Head of caudate nucleus (tissue), 42 donors: ENCODE measurements at regions not wholly inside any gene's neighbourhood (a gene's known extent, or its start where the extent isn't known, plus 50 kb on each side); places are given as distances from the start of the nearest gene placed in this dataset.

Source experiments
- DNase-seq, 42 donors: peaks; one replicate each; pipeline versions ENCODE4 v3.0.0 to v3.0.0-alpha.2; 2020 to 2021; ENCODE audit warnings: mixed read lengths in 7 of 42
- intact Hi-C: fragments of 100-400 bp; cut with DNase I; formaldehyde crosslinking; loops from one replicate; pipeline ENCODE4 v1.15.0; 2022

DNA sequence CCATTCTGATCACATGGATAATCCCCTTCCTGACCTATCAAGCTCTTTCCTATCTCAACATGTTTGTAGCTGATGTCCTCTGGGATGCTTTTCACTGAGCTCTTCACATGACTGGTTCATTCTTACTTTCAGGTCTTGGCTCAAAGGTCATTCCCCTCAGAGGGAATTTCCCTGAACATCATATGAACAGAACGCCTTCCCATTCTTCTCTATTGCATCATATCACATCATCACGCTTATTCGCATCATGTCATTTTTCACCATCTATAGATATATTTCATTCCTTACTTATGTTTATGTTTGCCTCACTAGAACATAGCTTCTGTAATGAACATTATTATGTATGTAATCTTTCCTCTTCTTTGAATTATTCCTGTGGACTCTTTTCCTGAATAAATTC lies 178.9 kb upstream of the APCDD1 start:
- intact Hi-C loops, result no loop called here
- no peak for DNase-seq

DNA sequence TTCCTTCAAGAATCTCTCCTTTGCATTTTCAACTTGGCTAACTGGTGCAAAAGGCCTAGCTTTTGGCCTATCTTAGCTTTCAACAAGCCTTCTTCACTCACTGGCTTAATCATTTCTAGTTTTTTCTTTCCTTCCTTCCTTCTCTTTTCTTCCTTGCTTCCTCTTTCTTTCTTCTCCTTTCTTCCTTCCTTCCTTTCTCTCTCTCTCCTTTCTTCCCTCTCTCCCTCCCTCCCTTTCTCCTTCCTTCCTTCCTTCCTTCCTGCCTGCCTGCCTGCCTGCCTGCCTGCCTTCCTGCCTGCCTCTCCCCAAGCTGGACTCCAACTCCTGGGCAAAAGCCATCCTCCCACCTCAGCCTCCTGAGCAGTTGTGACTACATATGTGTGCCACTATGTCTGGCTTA lies 176.2 kb upstream of the APCDD1 start:
- DNase-seq, result no peak
- intact Hi-C loops, result no loop called here

DNA sequence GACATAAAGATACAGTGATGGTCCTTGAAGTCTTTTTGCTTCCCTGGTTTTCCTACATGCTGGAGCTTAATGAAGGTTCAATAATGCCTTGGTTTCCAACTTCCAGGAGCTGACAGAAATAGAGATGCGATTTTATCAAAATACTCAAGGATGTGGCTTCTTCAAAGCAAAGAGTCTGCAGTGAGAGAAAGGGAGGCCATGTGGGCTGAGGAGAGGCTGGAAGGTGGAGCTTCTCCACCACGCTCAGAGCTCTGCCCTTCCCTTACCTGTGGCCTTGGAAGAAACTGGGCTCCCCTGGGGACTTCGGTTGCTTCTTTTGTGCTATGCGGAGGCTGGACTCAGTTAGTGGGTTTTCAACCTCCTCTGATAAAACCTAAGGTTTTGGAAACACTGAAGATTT lies 175.0 kb upstream of the APCDD1 start:
- DNase-seq, result no peak
- intact Hi-C loops, result no loop called here

DNA sequence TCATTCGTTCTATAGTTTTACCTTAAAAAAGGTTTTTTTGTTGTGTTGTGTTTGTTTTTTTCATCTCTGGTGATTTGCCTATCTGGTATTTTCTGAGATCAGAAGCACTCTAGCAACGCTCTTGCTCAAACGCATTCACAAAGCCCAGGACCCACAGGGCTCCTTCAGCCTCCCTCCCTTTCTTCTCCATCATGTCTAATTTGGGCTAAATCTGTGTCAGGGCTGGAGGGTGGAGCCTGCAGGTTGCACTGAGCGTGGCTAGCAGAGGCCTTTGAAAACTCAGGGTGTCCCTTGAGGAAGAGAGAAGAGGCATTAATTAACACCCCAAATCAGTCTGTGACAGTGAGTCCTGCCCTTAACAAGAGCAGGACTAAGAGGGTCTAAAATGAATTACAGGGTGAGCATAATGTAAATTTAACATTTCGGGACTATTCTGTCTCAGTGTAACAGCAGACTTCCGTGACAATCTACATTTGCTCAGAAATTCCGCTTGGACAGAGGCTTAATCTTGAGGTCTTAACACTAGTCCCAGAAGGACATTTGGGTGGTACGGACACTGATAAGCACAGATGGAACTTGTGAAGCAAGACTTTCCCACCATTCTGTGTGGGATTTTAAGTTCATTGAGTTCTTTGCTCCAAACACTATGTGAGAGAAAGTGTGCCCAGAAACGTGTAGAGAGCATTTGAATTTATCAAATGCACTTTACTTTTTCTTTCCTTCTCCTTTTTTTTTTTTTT lies 174.4 kb upstream of the APCDD1 start:
- intact Hi-C loops, result no loop called here
- no peak for DNase-seq

DNA sequence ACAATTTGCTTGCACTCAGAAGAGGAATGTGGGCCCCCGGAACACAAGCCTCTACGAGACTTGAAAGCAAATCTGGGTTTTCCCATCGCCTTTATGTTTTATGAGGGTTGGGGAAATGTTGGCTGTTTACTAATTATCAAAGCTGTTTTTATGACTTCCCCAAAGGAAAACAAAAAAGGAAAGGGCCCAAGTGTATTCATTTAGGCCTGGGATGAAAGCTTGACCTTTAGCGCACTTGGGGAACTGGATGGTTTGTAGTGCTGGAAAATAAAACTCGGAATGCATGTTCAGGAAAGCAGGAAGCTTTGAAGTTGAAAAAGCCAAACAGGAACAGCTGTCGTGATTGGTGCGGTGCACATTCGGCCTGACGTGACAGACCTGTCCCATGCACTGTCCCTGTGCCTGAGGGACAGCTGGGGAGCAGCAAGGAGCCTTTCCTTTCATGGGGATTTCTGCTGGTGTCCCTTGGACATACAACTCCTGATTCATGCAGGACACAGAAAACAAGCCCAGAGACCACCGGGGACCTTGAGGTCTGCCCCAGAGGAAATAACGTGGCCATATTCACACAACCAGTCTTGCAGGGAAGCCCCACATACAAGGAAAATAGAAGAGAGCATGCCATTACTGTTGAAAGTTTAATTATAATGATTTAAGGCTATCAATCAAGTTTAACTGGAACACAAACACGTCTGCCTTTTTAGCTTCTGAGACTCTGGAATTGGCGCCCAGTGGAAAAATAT lies 169.7 kb upstream of the APCDD1 start:
- DNase-seq, result no peak
- intact Hi-C loops, result no loop called here

DNA sequence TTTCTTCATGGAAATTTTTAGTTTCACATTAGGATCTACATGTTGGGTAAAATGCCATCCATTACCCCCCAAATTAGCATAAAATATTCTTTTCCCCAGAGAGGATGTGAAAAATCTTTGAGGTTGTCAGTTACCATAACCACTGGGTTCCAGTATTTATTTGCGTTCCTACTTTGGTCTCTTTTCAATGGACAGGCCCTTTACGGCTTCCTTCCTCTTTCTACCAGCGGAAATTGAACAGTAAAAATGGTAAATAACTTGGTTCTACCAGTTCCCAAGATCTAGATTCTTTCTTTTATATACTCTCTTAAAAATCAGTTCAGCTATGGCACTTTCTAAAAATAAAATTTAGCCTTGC lies 169.2 kb upstream of the APCDD1 start:
- intact Hi-C loops, result no loop called here
- no peak for DNase-seq

DNA sequence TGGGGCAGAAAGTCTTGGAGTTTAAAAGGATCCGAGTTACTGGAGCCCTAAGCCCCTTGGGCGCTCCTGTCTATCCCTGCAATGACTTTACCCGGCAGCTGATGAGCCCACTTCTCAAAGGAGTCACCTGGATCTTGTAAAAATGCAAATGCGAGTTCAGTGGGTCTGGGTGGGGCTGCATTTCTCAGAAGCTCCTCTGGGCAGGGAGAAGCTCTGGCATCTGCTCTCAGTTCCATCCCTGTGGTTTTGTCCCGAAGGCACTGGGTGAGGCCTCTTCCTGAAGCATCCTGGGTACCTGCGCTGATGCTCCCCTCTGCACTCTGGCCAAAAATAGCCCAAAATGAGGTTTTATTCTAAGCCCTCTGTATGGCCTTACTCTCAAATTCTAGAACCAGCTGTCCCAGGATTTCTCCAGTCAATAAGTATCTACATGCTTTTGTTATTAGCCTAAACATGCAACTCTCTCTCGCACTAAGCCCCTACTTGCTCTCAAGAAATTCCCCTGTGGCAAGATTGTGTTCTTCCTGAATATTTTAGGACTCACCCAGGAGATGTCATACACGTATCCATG lies 167.8 kb upstream of the APCDD1 start:
- intact Hi-C loops, result no loop called here
- DNase-seq, result no peak

DNA sequence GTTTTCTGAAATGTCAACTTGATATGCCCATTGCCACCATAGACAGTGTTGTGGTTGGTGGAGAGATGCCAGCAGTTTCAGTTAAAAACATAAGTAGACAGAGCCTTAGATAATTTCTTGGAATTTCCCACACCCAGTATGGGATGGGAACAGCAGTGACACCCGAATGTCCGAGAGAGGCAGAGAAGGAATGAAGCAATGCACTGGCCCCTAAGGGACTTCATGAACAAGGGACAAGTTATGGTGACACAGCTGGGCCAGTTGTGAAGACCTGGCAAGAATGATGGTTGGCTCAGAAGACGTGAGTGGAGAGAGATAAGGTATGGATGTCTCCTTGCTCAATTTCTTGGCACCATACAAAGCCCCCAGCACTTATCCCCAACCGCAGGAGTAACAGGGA lies 165.2 kb upstream of the APCDD1 start:
- DNase-seq, result no peak
- intact Hi-C loops, result no loop called here

DNA sequence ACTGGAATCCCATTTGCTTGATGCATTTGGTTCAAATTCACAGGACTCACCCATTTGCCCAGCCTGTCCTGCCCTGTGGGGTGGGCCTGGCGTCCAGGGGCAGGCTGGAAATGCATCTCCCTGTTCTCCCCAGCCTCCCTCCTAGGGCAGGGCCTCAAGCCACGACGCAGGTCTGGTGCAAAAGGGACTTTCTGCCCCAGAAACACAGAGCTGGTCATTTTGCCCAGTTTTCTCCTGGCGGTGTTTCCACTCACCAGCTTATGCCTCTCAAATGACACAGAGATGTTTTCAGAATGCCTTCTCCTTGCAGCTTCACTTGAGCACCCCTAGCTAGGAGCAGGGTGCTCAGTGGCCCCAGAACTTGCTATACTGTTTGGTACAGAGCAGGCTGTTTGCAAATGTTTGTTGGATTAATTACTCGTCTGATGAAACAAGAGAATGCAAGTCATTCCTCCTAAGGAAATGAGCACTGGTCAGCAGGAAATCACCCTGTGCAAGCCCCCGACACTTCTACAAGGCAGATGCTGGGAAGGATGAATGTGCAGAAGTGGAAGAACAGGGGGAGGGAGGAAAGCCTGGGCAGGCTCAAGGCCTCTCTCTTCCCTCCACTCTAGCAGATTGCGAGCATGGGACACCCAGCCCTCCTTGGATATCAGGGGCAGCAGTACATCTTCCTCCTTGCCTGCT lies 164.3 kb upstream of the APCDD1 start:
- intact Hi-C loops, result no loop called here
- peak in 10 of 42 donors; percentile 10 to 48 (median 26) for DNase-seq

DNA sequence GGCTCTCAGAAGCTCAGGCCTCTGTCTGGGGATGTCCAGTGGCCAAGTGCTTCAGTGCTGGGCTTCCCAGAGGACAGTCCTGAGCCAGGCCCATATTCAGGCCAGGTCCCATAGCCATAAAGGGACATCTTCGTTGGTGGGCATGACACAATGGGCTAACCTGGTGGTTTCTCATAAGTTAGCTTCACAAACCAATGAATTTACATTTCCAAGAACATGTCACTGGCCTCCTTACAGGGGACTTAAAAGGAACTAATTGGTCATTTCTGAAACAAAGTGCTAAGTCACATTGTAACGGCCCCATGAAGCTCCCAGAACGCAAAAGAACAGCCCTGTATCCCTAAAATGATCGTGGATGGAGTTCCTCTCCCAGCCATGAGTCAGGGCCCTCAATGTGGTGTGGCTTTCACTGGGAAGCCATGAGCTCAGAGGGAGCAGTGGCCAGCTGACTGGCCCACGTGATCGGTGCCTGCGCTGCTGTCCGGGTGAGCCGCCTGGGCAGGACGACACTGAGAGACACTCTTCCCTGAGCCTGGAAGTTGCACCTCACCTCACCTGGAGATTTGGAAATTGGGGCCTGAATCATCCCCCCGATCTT lies 163.7 kb upstream of the APCDD1 start:
- intact Hi-C loops, result no loop called here
- DNase-seq, result no peak

DNA sequence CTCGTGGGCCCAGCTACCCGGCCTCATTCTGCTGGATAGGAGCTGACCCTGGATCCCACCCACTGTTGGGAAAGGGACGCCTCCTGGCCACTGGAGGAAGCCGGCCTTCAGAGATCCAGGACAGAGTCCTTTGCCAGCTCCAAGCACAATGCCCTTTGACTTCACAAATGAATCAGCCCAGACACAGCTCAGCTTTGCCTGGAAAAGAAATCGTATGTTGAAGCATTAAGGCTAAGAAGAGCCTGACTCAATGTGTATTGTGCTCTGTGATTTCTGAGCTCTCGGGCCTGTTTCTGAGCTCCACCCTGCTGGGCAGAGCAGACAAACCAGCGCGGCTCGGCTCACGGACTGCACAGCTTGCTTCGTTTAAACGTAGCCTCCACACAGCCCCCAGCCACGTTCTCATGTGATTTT lies 162.9 kb upstream of the APCDD1 start:
- intact Hi-C loops, result no loop called here
- peak in 4 of 42 donors; percentile 12 to 73 (median 24) for DNase-seq

DNA sequence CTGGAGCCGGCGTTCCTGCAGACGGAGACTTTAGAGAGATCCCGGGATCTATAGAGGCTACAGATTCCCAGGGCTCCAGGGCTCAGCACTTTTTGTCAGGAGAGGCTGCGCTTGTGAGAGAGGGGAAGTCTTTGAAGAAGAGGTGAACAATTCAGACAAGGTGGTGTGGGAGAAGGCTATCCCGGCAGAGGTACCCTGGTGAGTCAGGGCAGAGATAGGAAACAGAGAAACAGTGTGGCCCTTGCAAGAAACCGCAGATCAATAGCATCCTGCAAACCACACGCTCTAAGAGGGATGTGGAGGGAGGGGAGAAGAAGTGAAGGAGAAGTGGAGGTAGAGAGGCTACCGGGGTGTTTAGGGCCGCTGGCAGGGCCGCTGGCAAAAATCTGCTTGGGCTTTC lies 160.5 kb upstream of the APCDD1 start:
- DNase-seq, result no peak
- intact Hi-C loops, result no loop called here

DNA sequence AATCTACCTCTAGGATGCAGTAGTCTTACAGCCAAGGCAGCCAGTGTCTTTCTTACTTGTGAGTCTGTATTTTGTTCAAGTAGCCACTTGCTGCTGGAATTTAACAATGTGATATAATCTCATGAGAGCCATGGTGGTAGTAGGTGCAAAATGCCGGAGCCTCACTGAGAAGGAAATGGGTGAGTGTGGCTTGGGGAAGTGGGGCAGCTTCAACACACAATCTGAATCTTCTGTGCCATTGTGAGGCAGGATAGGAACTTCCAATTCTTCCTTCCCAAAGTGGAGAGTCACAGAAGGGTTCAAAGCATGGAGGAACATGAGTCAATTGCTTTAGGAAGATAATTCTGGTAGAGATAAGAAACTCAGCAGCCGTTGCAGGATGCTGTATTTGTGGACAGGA lies 158.7 kb upstream of the APCDD1 start:
- no peak for DNase-seq
- intact Hi-C loops, result no loop called here

DNA sequence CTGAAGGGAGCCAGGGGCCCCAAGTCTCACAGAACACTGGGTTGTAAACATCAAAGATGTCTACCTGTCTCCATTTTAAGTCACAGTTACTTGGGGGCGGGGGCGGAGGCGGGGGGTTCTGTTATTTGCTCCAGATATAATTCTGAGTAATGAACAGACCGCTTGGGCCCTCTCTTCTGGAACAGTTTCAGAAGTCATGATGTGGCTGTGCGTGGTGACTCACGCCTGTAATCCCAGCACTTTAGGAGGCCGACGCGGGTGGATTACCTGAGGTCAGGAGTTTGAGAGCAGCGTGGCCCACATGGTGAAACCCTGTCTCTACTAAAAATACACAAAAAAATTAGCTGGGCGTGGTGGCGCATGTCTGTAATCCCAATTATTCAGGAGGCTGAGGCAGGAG lies 157.9 kb upstream of the APCDD1 start:
- no peak for DNase-seq
- intact Hi-C loops, result no loop called here

DNA sequence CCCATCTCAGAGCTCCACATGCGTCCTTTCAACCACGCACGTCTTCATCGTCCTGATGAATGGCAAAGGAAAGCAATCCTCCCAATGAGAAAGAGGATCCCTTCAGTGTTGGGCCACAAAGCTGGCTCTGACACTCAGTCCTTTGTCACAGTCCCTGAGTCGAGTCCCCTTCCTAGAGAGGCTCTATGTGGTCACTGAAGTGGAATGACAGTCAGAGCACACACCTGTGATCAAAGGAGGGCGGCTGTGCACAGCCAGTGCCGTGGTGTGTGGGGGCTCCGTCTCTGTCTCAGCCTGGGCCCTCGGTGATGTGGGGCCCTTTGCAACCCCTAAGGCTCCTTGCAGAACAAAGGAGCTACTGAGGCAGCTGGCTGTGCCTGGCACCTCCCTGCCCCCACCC lies 157.3 kb upstream of the APCDD1 start:
- intact Hi-C loops, result no loop called here
- no peak for DNase-seq

DNA sequence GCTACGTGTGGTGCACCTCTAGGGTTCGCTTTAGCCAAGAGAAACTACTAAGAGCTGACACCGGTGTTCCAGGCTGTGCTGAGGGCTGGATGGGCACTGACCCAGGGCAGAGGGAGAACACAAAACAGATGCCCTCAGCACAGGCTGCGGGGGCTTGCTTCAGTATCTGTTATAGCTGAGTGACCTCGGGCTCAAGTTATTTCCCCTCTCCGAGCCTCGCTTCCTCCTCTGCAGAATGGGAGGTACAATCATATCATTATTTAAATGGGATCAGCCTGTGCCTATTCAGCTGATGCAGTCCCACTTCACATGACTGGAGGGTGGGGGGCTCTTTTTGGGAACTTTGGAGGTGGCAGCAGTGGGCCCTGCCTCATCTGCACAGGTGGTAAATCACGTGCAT lies 156.1 kb upstream of the APCDD1 start:
- intact Hi-C loops, result no loop called here
- DNase-seq, result no peak

DNA sequence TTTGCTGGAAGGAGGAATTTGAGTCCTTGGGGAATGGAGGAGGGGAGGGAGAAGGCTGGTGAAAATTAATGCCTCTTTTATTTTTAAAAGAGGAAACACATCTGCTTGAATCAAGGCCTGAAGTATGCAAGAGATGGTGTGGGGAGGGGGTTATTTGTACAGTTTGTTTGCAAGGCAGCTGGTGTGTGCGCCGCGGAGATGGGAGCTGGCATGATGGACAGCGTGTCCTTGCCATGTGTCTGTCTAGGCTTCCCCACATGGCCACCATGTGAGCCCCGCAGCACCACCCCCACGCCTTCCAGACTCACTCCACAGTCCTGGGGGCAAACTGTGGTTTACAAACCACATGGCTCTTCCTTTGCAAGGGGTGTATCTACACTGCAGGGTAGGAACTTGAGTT lies 154.8 kb upstream of the APCDD1 start:
- intact Hi-C loops, result no loop called here
- peak in 23 of 42 donors; percentile 11 to 59 (median 29) for DNase-seq

DNA sequence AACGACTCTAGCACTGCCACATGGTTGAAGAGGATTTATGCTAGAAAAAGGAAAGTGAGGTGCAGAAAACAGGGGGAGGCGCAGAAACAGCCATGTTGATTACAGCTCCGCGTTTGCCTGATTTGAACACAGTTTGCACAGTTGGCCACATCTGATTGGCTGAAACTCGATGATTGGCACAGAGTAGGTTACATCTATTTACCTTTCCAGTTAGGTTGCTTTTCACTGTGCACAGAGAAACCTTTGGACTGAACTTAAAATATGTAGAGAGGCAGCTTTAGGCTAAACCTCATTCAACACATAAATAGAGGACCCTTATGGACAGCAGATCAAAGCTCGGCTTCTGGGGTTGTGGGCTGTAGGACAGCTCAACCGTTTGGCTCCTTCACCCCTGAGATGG lies 153.7 kb upstream of the APCDD1 start:
- no peak for DNase-seq
- intact Hi-C loops, result no loop called here

DNA sequence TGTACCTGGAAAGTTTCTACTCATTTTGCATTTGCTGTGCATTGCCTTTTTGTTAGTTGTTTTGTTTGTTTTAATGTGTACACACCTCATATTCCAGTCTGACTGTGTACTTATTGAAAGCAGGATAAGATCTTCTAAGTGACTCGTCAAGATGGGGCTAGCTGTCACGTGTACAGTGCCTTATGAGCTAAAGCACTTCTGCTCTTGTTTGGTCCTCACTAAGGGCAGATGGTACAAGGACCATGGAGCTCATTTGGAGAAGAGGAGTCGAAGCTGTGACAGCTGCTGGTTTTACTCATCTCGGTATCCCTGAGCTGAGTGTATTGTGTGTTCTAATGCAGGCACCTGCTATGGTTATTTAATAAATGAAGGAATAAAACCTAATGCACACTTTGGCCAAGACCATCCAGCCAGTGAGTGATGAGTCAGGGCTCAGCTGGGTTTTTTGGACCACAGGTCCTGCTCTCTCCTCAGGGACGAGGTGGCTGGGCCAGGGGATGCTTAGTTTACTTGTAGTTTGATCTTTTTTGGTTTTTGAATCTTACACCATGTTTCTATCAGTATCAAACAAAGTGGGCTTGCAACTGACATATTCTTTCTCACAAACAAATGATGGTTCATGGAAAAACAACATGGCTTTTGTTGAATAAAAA lies 152.5 kb upstream of the APCDD1 start:
- DNase-seq, result no peak
- intact Hi-C loops, result no loop called here
